GM13976 (cell line): ENCODE measurements at regions not wholly inside any gene's neighbourhood (a gene's known extent, or its start where the extent isn't known, plus 50 kb on each side); places are given as distances from the start of the nearest gene placed in this dataset.

Experiments
- DNase-seq: peaks from one replicate; pipeline ENCODE4 v3.0.0; 2012; ENCODE audit warnings: low spot score
- in situ Hi-C: fragments of 300-500 bp; cut with MboI; formaldehyde crosslinking; loops from one replicate; pipeline ENCODE4 v1.12.0; 2022; ENCODE audit warnings: low sequenced_read_pairs, mixed read lengths, inconsistent platforms; ENCODE audit not compliant: unreplicated experiment
- TF ChIP-seq, protein P1 (sequence below): IDR thresholded peaks from 2 replicates; pipeline ENCODE4 v1.5.1; 2012; ENCODE audit warnings: borderline replicate concordance, mild to moderate bottlenecking; ENCODE audit not compliant: insufficient read depth; ENCODE audit errors: extremely low read depth, missing control alignments, control extremely low read depth

DNA sequence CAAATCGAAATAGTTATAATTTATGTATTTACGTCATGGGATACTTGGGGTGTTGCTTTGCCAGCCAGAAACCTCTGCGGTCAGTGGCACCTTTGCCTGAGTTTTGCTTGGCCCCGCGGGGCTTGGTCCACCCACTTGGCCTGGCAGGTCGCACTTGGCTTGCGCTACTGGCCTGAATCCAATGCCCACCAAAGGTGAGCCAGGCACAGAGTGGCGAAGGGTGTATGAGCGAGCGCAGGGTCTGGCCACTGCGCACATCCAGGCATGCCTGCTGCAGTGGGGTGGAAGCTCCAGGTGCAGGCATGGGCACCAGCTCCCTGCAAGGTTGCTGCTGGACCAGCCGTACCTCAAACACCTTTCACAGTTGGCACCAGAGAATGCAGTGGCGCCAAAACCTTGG lies 714.6 kb downstream of the CDH9 start:
- in situ Hi-C loops: no loop called here
- no peak for DNase-seq
- TF ChIP-seq, protein P1, sequence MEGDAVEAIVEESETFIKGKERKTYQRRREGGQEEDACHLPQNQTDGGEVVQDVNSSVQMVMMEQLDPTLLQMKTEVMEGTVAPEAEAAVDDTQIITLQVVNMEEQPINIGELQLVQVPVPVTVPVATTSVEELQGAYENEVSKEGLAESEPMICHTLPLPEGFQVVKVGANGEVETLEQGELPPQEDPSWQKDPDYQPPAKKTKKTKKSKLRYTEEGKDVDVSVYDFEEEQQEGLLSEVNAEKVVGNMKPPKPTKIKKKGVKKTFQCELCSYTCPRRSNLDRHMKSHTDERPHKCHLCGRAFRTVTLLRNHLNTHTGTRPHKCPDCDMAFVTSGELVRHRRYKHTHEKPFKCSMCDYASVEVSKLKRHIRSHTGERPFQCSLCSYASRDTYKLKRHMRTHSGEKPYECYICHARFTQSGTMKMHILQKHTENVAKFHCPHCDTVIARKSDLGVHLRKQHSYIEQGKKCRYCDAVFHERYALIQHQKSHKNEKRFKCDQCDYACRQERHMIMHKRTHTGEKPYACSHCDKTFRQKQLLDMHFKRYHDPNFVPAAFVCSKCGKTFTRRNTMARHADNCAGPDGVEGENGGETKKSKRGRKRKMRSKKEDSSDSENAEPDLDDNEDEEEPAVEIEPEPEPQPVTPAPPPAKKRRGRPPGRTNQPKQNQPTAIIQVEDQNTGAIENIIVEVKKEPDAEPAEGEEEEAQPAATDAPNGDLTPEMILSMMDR: no peak

DNA sequence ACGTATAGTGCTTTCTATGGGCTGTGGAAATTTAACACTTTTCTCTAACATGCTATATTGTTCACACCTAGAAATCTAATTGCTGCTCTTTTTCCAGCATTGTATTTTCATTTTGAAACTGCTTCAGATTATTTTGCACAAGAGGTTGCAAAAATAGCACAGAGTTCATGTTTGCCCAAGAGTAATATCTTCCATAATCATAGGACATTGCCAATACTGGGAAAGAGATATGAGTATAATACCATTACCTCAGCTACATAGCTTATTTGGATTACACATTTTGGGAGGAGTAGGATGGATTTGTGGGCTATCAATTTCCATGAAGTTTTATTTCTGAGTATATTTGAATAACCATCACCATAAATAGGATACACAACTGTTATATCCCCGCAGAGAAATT lies 717.1 kb downstream of the CDH9 start:
- TF ChIP-seq, protein P1: no peak
- DNase-seq: no peak
- in situ Hi-C loops: no loop called here

DNA sequence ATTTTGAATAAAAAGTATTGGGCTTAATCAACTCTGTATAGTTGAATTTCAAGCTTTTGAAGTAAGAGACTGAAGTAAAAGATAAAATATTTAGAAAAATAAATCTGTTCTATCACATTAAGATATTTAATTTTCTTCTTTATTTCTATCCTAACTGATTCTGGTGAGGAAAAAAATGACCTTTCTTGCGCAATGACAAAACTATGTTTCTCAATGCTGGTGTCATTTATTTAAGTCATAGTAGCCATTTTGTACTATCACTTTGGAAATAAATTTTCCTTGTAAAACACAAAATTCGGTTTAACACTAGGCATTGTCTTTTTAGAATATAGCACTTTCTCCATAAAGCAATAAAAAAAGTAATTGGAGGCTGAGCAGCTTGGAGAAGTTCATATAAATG lies 728.0 kb downstream of the CDH9 start:
- in situ Hi-C loops: no loop called here
- DNase-seq: no peak
- TF ChIP-seq, protein P1: no peak

DNA sequence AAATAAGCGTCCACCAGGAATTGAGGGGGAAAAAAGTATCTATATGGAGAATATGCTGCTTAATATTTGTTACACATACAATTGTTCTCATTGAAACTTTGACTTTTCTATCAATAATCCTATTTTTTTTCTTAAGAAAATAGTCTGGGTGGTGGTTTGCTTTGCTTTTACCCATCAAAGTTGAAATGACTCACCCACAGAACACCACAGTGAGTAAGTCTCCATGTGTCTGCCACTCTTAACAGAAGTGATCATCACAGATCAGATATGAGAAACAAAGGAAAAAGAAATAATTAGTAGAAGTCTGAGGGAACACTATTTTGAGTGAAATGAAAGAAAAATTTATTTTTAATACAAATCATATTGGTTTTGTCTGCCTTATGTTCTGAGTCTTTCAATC lies 742.8 kb downstream of the CDH9 start:
- in situ Hi-C loops: no loop called here
- no peak for DNase-seq

DNA sequence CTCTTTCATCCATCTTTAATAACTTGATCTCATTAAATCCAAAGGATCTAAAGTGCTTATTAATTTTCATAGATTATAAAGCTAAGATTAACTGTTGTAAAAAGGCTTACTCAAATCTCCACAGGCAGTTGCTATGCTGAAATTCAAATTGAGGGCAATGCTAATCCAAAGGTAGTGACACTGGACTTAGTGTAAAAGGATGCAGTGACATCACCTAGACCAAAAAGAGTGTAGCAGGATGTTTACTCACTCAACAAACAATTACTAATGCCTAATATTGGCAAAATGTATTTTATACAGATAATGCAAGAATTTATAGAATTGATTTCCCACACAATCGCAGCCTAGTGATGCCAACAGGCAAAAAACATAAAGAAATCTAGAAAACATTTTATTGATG lies 756.2 kb downstream of the CDH9 start:
- DNase-seq: no peak
- in situ Hi-C loops: no loop called here
- TF ChIP-seq, protein P1: no peak

More for the DNA sequence above, 742.8 kb downstream of the CDH9 start:
- TF ChIP-seq, protein P1: no peak

DNA sequence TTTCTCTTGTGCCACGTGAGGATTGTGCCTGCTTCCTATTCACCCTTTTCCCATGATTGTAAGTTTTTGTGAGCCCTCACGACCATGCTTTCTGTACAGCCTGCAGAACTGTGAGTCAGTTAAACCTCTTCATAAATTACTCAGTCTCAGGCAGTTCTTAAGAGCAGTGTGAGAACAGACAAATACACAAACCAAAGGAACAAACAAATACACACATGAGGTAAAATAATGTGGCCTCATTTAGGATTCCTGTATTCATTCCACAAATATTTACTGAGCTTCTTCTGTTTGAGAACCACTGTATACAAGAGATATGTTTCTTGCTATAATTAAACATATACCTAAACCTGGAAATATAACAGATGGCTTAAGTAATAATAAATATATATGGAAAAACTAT lies 760.3 kb downstream of the CDH9 start:
- TF ChIP-seq, protein P1: no peak
- no peak for DNase-seq
- in situ Hi-C loops: no loop called here

DNA sequence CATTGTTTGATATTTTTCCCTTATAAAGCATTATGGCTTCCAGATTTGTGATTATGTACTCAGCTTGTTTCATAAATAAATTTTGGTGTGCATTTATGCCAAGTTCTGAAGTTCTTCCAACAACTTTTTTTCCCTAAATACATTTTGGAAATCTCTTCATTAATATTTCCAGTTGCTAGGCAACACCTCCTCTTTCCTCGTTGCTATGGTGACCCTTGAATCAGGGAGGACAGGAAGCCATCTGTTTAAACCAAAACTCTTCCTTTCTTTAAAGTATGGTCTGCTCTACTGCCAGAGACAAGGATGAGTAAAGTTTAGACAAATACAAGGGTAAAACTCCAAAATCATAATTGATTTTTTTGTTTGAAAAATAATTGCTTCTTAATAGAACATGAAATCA lies 779.3 kb downstream of the CDH9 start:
- no peak for DNase-seq
- TF ChIP-seq, protein P1: no peak
- in situ Hi-C loops: no loop called here
